K562 (cell line): ENCODE measurements at regions not wholly inside any gene's neighbourhood (a gene's known extent, or its start where the extent isn't known, plus 50 kb on each side); places are given as distances from the start of the nearest gene placed in this dataset.

ENCODE experiments used
- ATAC-seq: fragments of 200-7000 bp; cut with Tn5 transposase; 3 replicates; pipeline ENCODE4 v1.9.1; 2020; ENCODE audit warnings: moderate library complexity
- BruUV-seq: library from RNA; stranded (reverse); fragments of 400-500 nt; replicated peaks from 2 replicates; lab custom pipeline; 2021; lab: Mats Ljungman, UMichigan
- CTCF ChIA-PET: fragments of 300-600 bp; formaldehyde crosslinking; extraction: SDS; loops from one replicate; lab custom pipeline; 2021; ENCODE audit warnings: low intra/inter-chr PET ratio; lab: Yijun Ruan, JAX
- POLR2A ChIA-PET: fragments of 300-600, 350-650 bp; sonication (Branson Sonifier 250); formaldehyde crosslinking; extraction: SDS; loops from one replicate; lab custom pipeline; 2021; ENCODE audit warnings: antibody characterized with exemption, inconsistent platforms; lab: Yijun Ruan, JAX
- DNase-seq, 4 experiments: peaks; one replicate each; pipeline versions ENCODE4 v3.0.0 to v3.0.0-alpha.2; 2011 to 2018; ENCODE audit warnings: low spot score in 3 of 4, mixed read lengths in 3 of 4; ENCODE audit errors: extremely low read depth in 1 of 4
- FAIRE-seq: peaks from 2 replicates; lab custom pipeline; 2011; peaks lifted over from hg19 to GRCh38; lab: Jason Lieb, UNC
- H2AFZ ChIP-seq: 2 replicates; pipeline ENCODE4 v1.6.0; 2011; ENCODE audit warnings: low read depth, low read length, control low read depth, inconsistent platforms
- H3K27ac ChIP-seq: fragments of 200-600 bp; 3 replicates; pipeline ENCODE4 v1.8.0; 2011; ENCODE audit warnings: low read depth, mild to moderate bottlenecking, control low read depth, inconsistent platforms, low read length, moderate library complexity, mixed read lengths; ENCODE audit errors: extremely low read depth
- H3K27me3 ChIP-seq, 2 experiments: fragments of 300-600 bp in 1 of 2; 2 replicates in 1 of 2; 3 replicates in 1 of 2; pipeline versions ENCODE4 v1.6.0 to v1.8.0; 2011; ENCODE audit warnings: inconsistent platforms in 2 of 2, low read length in 2 of 2, mild to moderate bottlenecking in 1 of 2, mixed read lengths in 1 of 2, moderate library complexity in 1 of 2; ENCODE audit not compliant: control insufficient read depth in 2 of 2, insufficient read depth in 2 of 2
- H3K36me3 ChIP-seq: fragments of 300-600 bp; 3 replicates; pipeline ENCODE4 v1.8.0; 2011; ENCODE audit warnings: mild to moderate bottlenecking, low read length, inconsistent platforms; ENCODE audit not compliant: control insufficient read depth, insufficient read depth
- H3K4me1 ChIP-seq, 2 experiments: fragments of 200-600 bp in 1 of 2; replicated peaks in 1 of 2; 2 replicates in 1 of 2; 3 replicates in 1 of 2; pipeline versions ENCODE4 v1.5.1 to v1.8.0; 2011; ENCODE audit warnings: inconsistent platforms in 2 of 2, low read length in 2 of 2, mild to moderate bottlenecking in 1 of 2, mixed read lengths in 1 of 2, moderate library complexity in 1 of 2; ENCODE audit not compliant: control insufficient read depth in 2 of 2, insufficient read depth in 2 of 2
- H3K4me2 ChIP-seq: 2 replicates; pipeline ENCODE4 v1.6.1; 2011; ENCODE audit warnings: low read length, control low read depth, inconsistent platforms, mixed read lengths; ENCODE audit not compliant: insufficient read depth
- H3K4me3 ChIP-seq: fragments of 200-600 bp; sonication (generic), shearing (Covaris generic); 2 replicates; pipeline ENCODE4 v1.5.1; 2016; ENCODE audit warnings: control low read depth, inconsistent platforms
- H3K79me2 ChIP-seq: fragments of 200-600 bp; 3 replicates; pipeline ENCODE4 v1.8.0; 2011; ENCODE audit warnings: low read length, inconsistent platforms; ENCODE audit not compliant: control insufficient read depth, insufficient read depth
- H3K9ac ChIP-seq, 2 experiments: 2 replicates each; pipeline versions ENCODE4 v1.6.0 to v1.6.1; 2011; ENCODE audit warnings: low read depth in 2 of 2, low read length in 2 of 2, control low read depth in 1 of 2, inconsistent platforms in 1 of 2, mild to moderate bottlenecking in 1 of 2, mixed read lengths in 1 of 2; ENCODE audit not compliant: insufficient read depth in 1 of 2
- H3K9me1 ChIP-seq: one replicate; pipeline ENCODE4 v1.6.0; 2011; ENCODE audit warnings: inconsistent platforms, mild to moderate bottlenecking, low read length, moderate library complexity; ENCODE audit not compliant: control insufficient read depth, insufficient read depth
- H3K9me3 ChIP-seq: replicated peaks from 2 replicates; pipeline ENCODE4 v1.5.1; 2011; ENCODE audit warnings: low read depth, low read length, inconsistent platforms; ENCODE audit not compliant: control insufficient read depth, insufficient read depth
- H4K20me1 ChIP-seq: replicated peaks from 2 replicates; pipeline ENCODE4 v1.6.1; 2011; ENCODE audit warnings: low read length, inconsistent platforms, mixed read lengths; ENCODE audit not compliant: control insufficient read depth, insufficient read depth
- CBX5 ChIP-seq: IDR thresholded peaks from 2 replicates; pipeline ENCODE4 v1.6.1; 2014; ENCODE audit warnings: low read depth, borderline replicate concordance
- KLF10 ChIP-seq: fragments of 250-450 bp; sonication (Bioruptor Pico); IDR thresholded peaks from 2 replicates; pipeline ENCODE4 v1.6.1; 2021; ENCODE audit warnings: matching md5 sums
- MAZ ChIP-seq, 2 experiments: fragments of 450-650 bp in 1 of 2; sonication (generic) in 1 of 2; formaldehyde crosslinking; IDR thresholded peaks in 1 of 2; conservative IDR thresholded peaks in 1 of 2; 2 replicates each; pipeline versions ENCODE4 v1.4.0 to v1.5.0; 2020; ENCODE audit warnings: mild to moderate bottlenecking in 1 of 2, missing genetic modification reagents in 1 of 2
- NCOA4 ChIP-seq: fragments of 450-650 bp; IDR thresholded peaks from 2 replicates; pipeline ENCODE4 v1.6.1; 2018; ENCODE audit warnings: mild to moderate bottlenecking; ENCODE audit not compliant: partially characterized antibody
- NCOA6 ChIP-seq: fragments of 450-650 bp; IDR thresholded peaks from 2 replicates; pipeline ENCODE4 v1.6.1; 2017; ENCODE audit warnings: mild to moderate bottlenecking
- SAFB2 ChIP-seq: fragments of 200-400 bp; formaldehyde crosslinking; IDR thresholded peaks from 2 replicates; pipeline ENCODE4 v1.6.1; 2018; ENCODE audit warnings: borderline replicate concordance, low read length, low read depth, moderate library complexity; ENCODE audit not compliant: severe bottlenecking
- STAT5B ChIP-seq: fragments of 250-450 bp; sonication (Bioruptor Pico); IDR thresholded peaks from 2 replicates; pipeline ENCODE4 v1.8.0; 2021; ENCODE audit warnings: mild to moderate bottlenecking, inconsistent platforms
- XRCC5 ChIP-seq: fragments of 200-400 bp; formaldehyde crosslinking; IDR thresholded peaks from 2 replicates; pipeline ENCODE4 v1.6.1; 2017; ENCODE audit warnings: low read depth, mild to moderate bottlenecking, low read length
- WGBS: fragments of 100-300 bp; shearing (Covaris generic); methylation state at CpG from one replicate; pipeline ENCODE4 v1.1.6; 2016; ENCODE audit warnings: low coverage, mixed read lengths; ENCODE audit not compliant: insufficient coverage; ENCODE audit errors: missing lambda C conversion rate; 5-methylcytosine and 5-hydroxymethylcytosine counted together
- in situ Hi-C: fragments of 300-500 bp; cut with MboI; formaldehyde crosslinking; loops from 4 replicates; pipeline ENCODE4 v1.15.0; 2018; ENCODE audit warnings: inconsistent platforms, mixed read lengths
- intact Hi-C: fragments of 100-400 bp; cut with micrococcal nuclease; formaldehyde crosslinking; loops from 2 replicates; pipeline ENCODE4 v1.14.2; 2022
- TF ChIP-seq, protein P1 (sequence below): fragments of 250-450 bp; sonication (Bioruptor Pico); IDR thresholded peaks from 2 replicates; pipeline ENCODE4 v1.5.0; 2020; ENCODE audit warnings: mild to moderate bottlenecking, borderline replicate concordance

DNA sequence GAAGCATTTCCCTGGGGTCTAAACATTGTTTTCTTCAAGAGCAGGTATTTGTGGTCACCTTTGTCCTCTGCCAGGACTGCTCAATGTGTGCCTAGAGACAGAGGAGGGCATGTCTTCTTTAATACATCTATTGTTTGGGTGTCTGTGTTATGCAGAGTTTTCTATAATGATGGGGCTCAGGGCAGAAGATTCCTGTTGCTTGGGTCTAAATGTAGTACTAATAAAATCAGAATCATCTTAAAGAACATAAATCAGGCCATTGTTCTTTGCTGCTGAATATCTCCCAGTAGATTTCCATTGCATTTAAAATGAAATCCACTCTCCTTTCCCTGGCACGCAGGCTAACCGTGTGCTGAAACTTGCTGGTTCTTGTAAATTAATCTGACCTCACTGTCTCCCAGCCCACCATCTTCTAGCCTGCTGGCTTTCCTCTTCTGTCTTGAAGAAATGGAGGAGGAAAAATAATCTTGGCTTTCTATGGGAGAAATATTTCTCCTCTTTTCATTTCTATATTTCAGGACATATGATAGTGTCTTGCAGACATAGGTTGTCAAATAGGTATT is 1396.8 kb downstream of the GATA3 start:
- Histone ChIP-seq H3K79me2 (no peaks in the 10 kb centered on the region), H3K9me3 (0 out of 2 replicates have a peak, but pooled peaks cover 2% of the 10 kb centered on the region), H3K27ac (no peak overlapping the region), H3K9ac (no peak overlapping the region), H3K9me1 (no peaks in the 10 kb centered on the region), H3K4me1 (no peaks in the 10 kb centered on the region), H3K27me3 (no peaks in the 10 kb centered on the region), H3K4me2 (no peak overlapping the region), H3K36me3 (no peaks in the 10 kb centered on the region), H2AFZ (no peak overlapping the region), H4K20me1 (no peaks in the 10 kb centered on the region), H3K4me3 (no peak overlapping the region)
- no peak for ATAC-seq
- no peak for FAIRE-seq
- ChIA-PET POLR2A (no interaction called here), CTCF (no interaction called here)
- TF ChIP-seq STAT5B (CRISPR knock-in tag) (no peak), XRCC5 (no peak), CBX5 (no peak), KLF10 (CRISPR knock-in tag) (no peak), NCOA4 (no peak), NCOA6 (no peak), SAFB2 (no peak), MAZ (CRISPR knock-in tag; conservative IDR thresholded peaks at IDR 0.05 in 1 of 2, IDR thresholded peaks at IDR 0.05 in 1 of 2) (no peak)
- TF ChIP-seq, protein P1, sequence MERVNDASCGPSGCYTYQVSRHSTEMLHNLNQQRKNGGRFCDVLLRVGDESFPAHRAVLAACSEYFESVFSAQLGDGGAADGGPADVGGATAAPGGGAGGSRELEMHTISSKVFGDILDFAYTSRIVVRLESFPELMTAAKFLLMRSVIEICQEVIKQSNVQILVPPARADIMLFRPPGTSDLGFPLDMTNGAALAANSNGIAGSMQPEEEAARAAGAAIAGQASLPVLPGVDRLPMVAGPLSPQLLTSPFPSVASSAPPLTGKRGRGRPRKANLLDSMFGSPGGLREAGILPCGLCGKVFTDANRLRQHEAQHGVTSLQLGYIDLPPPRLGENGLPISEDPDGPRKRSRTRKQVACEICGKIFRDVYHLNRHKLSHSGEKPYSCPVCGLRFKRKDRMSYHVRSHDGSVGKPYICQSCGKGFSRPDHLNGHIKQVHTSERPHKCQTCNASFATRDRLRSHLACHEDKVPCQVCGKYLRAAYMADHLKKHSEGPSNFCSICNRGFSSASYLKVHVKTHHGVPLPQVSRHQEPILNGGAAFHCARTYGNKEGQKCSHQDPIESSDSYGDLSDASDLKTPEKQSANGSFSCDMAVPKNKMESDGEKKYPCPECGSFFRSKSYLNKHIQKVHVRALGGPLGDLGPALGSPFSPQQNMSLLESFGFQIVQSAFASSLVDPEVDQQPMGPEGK (CRISPR knock-in tag) = no peak
- DNase-seq = no peak
- in situ Hi-C loops = no loop called here
- WGBS = 5% methylated on average over 2 of the region's 2 CpGs
- BruUV-seq = no TSS peak
- intact Hi-C loops = no loop called here
